SU-DHL-6 (cell line): ENCODE measurements at regions not wholly inside any gene's neighbourhood (a gene's known extent, or its start where the extent isn't known, plus 50 kb on each side); places are given as distances from the start of the nearest gene placed in this dataset.

ENCODE experiments used
- H2AFZ ChIP-seq: fragments of 200-600 bp; sonication (generic); 2 replicates; pipeline ENCODE4 v1.6.1; 2014; ENCODE audit warnings: low read depth, mild to moderate bottlenecking, moderate library complexity, mixed read lengths, antibody characterized with exemption, low read length; ENCODE audit not compliant: severe bottlenecking
- H3F3A ChIP-seq: fragments of 200-600 bp; shearing (Covaris generic); 2 replicates; pipeline ENCODE4 v1.6.0; 2016; ENCODE audit warnings: antibody characterized with exemption, mild to moderate bottlenecking; ENCODE audit not compliant: insufficient read depth
- H3K27ac ChIP-seq: fragments of 200-600 bp; sonication (generic); 2 replicates; pipeline ENCODE4 v1.5.1; 2016; ENCODE audit warnings: low read depth, mild to moderate bottlenecking, low read length, moderate library complexity, mixed read lengths
- H3K27me3 ChIP-seq: fragments of 200-600 bp; sonication (generic), shearing (Covaris generic); 2 replicates; pipeline ENCODE4 v1.6.0; 2014; ENCODE audit warnings: mild to moderate bottlenecking, low read length
- H3K36me3 ChIP-seq: fragments of 200-600 bp; sonication (generic); 2 replicates; pipeline ENCODE4 v1.6.1; 2014; ENCODE audit warnings: mild to moderate bottlenecking, low read length, mixed read lengths
- H3K4me2 ChIP-seq: fragments of 300-600, 200-600 bp; shearing (Covaris generic), sonication (generic); 2 replicates; pipeline ENCODE4 v1.6.0; 2014; ENCODE audit warnings: low read length, low read depth, mild to moderate bottlenecking; ENCODE audit not compliant: poor library complexity, severe bottlenecking
- H3K4me3 ChIP-seq: fragments of 200-600 bp; sonication (generic); 2 replicates; pipeline ENCODE4 v1.5.1; 2014; ENCODE audit warnings: antibody characterized with exemption, low read length, mild to moderate bottlenecking, mixed read lengths; ENCODE audit not compliant: insufficient read depth, poor library complexity, severe bottlenecking
- H3K79me2 ChIP-seq: fragments of 200-600 bp; sonication (generic); 2 replicates; pipeline ENCODE4 v1.6.1; 2014; ENCODE audit warnings: mild to moderate bottlenecking, low read length, moderate library complexity; ENCODE audit not compliant: insufficient read depth
- H3K9ac ChIP-seq: fragments of 200-600 bp; sonication (generic); 2 replicates; pipeline ENCODE4 v1.7.0; 2014; ENCODE audit warnings: mild to moderate bottlenecking, low read length
- H3K9me2 ChIP-seq: fragments of 200-600 bp; sonication (generic); replicated peaks from 2 replicates; pipeline ENCODE4 v1.6.1; 2014; ENCODE audit warnings: low read length; ENCODE audit not compliant: insufficient read depth
- H3K9me3 ChIP-seq: fragments of 200-600 bp; sonication (generic); 2 replicates; pipeline ENCODE4 v1.6.1; 2014; ENCODE audit warnings: low read length, mixed read lengths; ENCODE audit not compliant: insufficient read depth
- H4K20me1 ChIP-seq: fragments of 200-600 bp; sonication (generic); 2 replicates; pipeline ENCODE4 v1.6.1; 2014; ENCODE audit warnings: low read depth, mild to moderate bottlenecking, antibody characterized with exemption, low read length, moderate library complexity, mixed read lengths
- CTCF ChIP-seq: fragments of 200-600 bp; sonication (generic); IDR thresholded peaks from one replicate; pipeline ENCODE4 v1.5.1; 2017; ENCODE audit warnings: antibody characterized with exemption, mild to moderate bottlenecking, low read length, moderate library complexity; ENCODE audit not compliant: insufficient read depth, poor library complexity, severe bottlenecking
- EZH2phosphoT487 ChIP-seq: fragments of 200-600 bp; sonication (generic), shearing (Covaris generic); conservative IDR thresholded peaks from 2 replicates; pipeline ENCODE4 v1.6.1; 2018; ENCODE audit warnings: mild to moderate bottlenecking, antibody characterized with exemption, low read length, moderate library complexity, mixed read lengths

GRCh38 chr10:130766071-130766470 is 545.5 kb downstream of the TCERG1L start:
- no peaks in the 10 kb centered on the region for H3K27me3 ChIP-seq
- H3K79me2 ChIP-seq: no peaks in the 10 kb centered on the region
- no peak overlapping the region for H3K9ac ChIP-seq
- H3K4me3 ChIP-seq: no peak overlapping the region
- no peaks in the 10 kb centered on the region for H3F3A ChIP-seq
- no peak overlapping the region for H3K4me2 ChIP-seq
- no peak overlapping the region for H3K27ac ChIP-seq
- H2AFZ ChIP-seq: no peak overlapping the region
- H4K20me1 ChIP-seq: no peaks in the 10 kb centered on the region
- no peaks in the 10 kb centered on the region for H3K9me2 ChIP-seq
- TF ChIP-seq CTCF: no peak
- no peaks in the 10 kb centered on the region for H3K9me3 ChIP-seq
- no peaks in the 10 kb centered on the region for H3K36me3 ChIP-seq

GRCh38 chr10:130767116-130767730 is 544.3 kb downstream of the TCERG1L start:
- TF ChIP-seq CTCF (no peak), EZH2phosphoT487 (no peak)
- no peaks in the 10 kb centered on the region for H4K20me1 ChIP-seq
- H3F3A ChIP-seq: no peaks in the 10 kb centered on the region
- H3K4me3 ChIP-seq: no peak overlapping the region
- no peaks in the 10 kb centered on the region for H3K27me3 ChIP-seq
- no peaks in the 10 kb centered on the region for H3K9me3 ChIP-seq
- no peaks in the 10 kb centered on the region for H3K9me2 ChIP-seq
- H3K9ac ChIP-seq: no peak overlapping the region
- no peak overlapping the region for H3K27ac ChIP-seq
- H3K36me3 ChIP-seq: no peaks in the 10 kb centered on the region
- H2AFZ ChIP-seq: no peak overlapping the region
- H3K4me2 ChIP-seq: no peak overlapping the region
- H3K79me2 ChIP-seq: no peaks in the 10 kb centered on the region

GRCh38 chr10:130769146-130770017 is 542.1 kb downstream of the TCERG1L start:
- Histone ChIP-seq H4K20me1 (no peaks in the 10 kb centered on the region), H3K4me3 (no peak overlapping the region), H3K9me2 (no peaks in the 10 kb centered on the region), H3K9ac (no peak overlapping the region), H3K4me2 (no peak overlapping the region), H3K27ac (no peak overlapping the region), H3K36me3 (no peaks in the 10 kb centered on the region), H3F3A (no peaks in the 10 kb centered on the region), H3K79me2 (no peaks in the 10 kb centered on the region), H2AFZ (no peak overlapping the region), H3K27me3 (no peaks in the 10 kb centered on the region), H3K9me3 (no peaks in the 10 kb centered on the region)
- TF ChIP-seq EZH2phosphoT487 (no peak), CTCF (no peak)
